C4-2B (cell line): ENCODE measurements at regions not wholly inside any gene's neighbourhood (a gene's known extent, or its start where the extent isn't known, plus 50 kb on each side); places are given as distances from the start of the nearest gene placed in this dataset.

Experiments
- CTCF ChIP-seq: fragments of 450-650 bp; conservative IDR thresholded peaks from 2 replicates; pipeline ENCODE4 v1.5.1; 2017; ENCODE audit warnings: mild to moderate bottlenecking
- ZFX ChIP-seq: fragments of 450-650 bp; IDR thresholded peaks from 2 replicates; pipeline ENCODE4 v1.6.1; 2017

- TF ChIP-seq CTCF: no peak
- TF ChIP-seq ZFX: no peak
Observed at GRCh38 chr7:152504367-152504766, 68.6 kb upstream of the KMT2C start.
